Stimulated activated CD4-positive, alpha-beta T cell treated with anti-CD3 and anti-CD28 coated beads, Interleukin-15, amount 100 ng/mL, for 1 hour (primary cell): ENCODE measurements at regions not wholly inside any gene's neighbourhood (a gene's known extent, or its start where the extent isn't known, plus 50 kb on each side); places are given as distances from the start of the nearest gene placed in this dataset.
"Not testable (repeated sequence)": the region's sequence is repeated elsewhere in the genome, so short reads cannot be mapped to it uniquely, and the experiment has no call there.

Experiments used
- DNase-seq, 2 donors: peaks; one replicate each; pipeline ENCODE4 v3.0.0-alpha.2; 2020; ENCODE audit warnings: low read depth in 1 of 2, low spot score in 1 of 2

- DNase-seq, result no peak
Observed at GRCh38 chr22:23397008-23397612, 183.0 kb downstream of the IGLL1 start.

DNA sequence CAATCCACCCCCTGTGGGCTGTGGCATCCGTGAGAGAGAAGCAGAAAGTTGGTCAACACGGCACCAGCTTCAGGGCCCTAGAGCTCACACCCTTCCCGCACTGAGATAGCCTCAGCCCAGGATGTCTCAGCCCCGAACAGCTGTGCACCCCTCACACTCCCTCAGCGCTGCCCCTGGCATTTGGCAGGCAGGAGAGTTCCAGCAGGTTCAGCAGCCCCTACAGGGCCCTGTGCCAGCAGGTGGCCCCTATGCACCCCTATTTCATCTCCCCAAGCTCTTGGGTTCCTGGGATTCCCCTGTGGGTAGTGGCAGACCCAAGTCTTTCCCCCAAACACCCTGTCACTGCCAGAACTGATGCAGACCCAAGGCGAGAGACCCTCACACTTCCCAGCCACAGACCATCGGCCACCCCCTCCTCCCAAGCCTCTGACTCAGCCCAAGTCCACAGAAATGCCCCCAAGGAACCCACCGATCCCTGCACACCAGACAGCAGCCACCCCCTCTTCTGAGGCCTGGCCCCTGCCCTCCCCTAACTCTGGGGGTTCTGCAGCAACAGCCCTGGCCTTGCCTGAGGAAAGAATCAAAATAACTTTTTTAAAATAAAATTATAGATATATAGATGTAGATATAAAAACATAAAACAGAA is 183.6 kb downstream of the IGLL1 start:
- DNase-seq, result no peak

- DNase-seq, result no peak
Observed at GRCh38 chr22:23395530-23396361, 184.3 kb downstream of the IGLL1 start.

- no peak for DNase-seq
Observed at GRCh38 chr22:23394525-23395326, 185.4 kb downstream of the IGLL1 start.

GRCh38 chr22:23393721-23394320 is 186.3 kb downstream of the IGLL1 start:
- no peak for DNase-seq

- not testable (repeated sequence) for DNase-seq
Observed at GRCh38 chr22:23393199-23393598, 186.9 kb downstream of the IGLL1 start.

- DNase-seq, result no peak
Observed at GRCh38 chr22:23392420-23393121, 187.5 kb downstream of the IGLL1 start.

- no peak for DNase-seq
Observed at GRCh38 chr22:23391022-23391421, 189.1 kb downstream of the IGLL1 start.

GRCh38 chr22:23389271-23390071 is 190.6 kb downstream of the IGLL1 start:
- DNase-seq, result no peak

- DNase-seq, result no peak
Observed at GRCh38 chr22:23388517-23388890, 191.6 kb downstream of the IGLL1 start.

DNA sequence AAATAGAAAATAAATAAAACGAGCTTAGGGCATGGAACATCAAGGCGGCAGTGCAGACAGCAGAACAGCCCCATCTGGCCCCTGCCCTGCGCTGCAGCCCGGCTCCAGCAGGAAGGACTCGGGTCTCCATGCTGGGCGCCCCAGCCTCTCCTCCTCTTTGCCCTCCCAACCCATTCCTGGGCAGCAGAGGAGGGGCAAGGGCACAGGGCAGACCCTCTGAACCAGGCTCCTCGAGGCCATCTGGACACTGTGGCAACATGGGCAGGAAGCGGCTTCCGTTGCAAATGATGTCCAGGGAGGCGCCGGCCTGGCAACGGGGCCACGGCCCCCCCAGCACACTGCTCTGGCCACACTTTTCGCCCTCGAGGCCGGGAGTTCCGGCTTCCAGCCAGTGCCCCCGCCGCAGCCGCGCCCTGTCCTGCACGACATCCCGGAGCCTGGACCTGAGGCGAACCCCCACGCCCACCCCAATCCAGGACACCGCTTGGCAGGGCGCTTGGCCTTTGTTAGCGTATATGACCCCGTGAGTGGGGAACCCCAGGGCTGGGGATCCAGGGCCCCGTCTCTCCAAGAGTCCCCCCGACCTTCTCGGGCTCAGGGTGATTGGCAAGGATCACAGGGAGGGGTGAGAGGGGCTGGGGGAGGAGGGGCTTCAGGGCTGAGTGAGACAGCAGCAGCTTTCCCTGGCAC is 192.1 kb downstream of the IGLL1 start:
- no peak for DNase-seq

- no peak for DNase-seq
Observed at GRCh38 chr22:23386822-23387580, 193.1 kb downstream of the IGLL1 start.

DNA sequence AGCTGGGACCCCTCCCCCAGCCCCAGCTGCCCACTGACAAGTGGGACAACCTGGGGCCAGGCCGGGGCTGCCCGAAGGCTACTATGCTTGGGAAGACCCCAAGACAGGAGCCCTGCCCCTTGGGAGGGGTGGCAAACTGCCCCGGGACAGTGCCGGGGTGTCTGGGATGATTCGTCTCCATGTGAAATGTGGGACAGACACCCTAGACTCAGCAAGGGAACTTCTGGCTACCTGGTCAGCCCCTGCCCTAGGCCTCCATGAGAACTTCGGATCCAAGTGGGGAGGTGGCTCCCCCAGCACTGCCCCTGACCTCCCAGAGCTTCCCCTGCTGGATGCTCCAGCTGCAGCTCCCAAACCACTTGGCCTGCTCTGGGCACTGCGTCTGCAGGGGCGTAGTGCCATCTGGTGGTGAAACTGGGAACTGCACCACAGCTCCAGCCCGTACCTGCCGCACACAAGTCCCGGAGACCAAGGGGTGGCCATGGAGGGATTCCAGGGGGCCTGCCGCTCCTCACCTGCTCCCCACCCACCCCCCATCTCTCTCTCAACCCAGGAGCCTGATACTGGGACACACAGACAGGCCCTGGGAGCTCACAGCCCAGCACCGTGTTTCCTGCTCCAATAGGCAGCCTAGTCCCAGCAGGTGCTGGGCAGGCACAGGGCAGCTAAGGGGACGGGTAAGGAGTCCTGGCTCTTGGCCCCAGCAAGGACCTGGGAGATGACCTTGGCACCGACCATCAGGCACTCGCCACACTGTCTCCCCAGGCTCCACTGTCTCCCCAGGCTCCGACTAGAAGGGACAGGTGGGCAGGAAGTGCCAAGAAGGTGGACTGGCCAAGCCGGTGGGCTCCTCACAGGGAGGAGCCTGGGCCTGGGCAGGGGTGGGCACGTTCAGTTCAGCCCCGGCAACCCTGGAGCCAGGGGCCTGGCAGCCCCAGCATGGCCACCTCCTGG is 194.1 kb downstream of the IGLL1 start:
- DNase-seq, result peak; percentile 65 to 74

GRCh38 chr22:23384923-23385677 is 195.0 kb downstream of the IGLL1 start:
- DNase-seq, result no peak

- no peak for DNase-seq
Observed at GRCh38 chr22:23384431-23384830, 195.7 kb downstream of the IGLL1 start.
